ENCODE measurements at regions not wholly inside any gene's neighbourhood (a gene's known extent, or its start where the extent isn't known, plus 50 kb on each side); places are given as distances from the start of the nearest gene placed in this dataset.
A peak's percentile ranks its signal among the peaks of the same experiment; 100 is the strongest.

DNA sequence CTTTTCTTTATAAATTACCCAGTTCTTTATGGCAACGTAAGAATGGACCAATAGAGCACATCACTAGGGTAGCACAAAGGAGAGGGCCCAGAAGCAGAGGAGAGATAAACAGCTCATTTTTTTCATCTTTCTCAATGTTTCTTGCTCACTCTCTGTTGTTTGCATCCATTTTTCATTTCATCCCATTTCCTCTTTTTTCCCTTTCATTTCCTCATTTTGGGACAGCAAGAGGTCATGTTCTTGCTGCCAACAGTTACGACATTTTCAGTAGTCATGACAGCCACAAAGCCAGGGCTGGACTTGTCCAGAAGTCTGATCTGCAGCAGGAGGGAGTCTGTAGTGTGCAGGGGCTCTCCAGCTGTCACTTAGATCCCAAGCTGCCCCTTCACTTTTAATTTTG, 52.7 kb upstream of the CYP1B1 start:
- Histone ChIP-seq H3K27ac (peak overlapping the region; percentile 63), H3K4me3 (no peak overlapping the region), H3K27me3 (no peaks in the 10 kb centered on the region), H3K9me3 (no peaks in the 10 kb centered on the region), H3K4me1 (peaks cover 8% of the 10 kb centered on the region), H3K36me3 (no peaks in the 10 kb centered on the region)
- no peak for DNase-seq
- TF ChIP-seq, protein P1, sequence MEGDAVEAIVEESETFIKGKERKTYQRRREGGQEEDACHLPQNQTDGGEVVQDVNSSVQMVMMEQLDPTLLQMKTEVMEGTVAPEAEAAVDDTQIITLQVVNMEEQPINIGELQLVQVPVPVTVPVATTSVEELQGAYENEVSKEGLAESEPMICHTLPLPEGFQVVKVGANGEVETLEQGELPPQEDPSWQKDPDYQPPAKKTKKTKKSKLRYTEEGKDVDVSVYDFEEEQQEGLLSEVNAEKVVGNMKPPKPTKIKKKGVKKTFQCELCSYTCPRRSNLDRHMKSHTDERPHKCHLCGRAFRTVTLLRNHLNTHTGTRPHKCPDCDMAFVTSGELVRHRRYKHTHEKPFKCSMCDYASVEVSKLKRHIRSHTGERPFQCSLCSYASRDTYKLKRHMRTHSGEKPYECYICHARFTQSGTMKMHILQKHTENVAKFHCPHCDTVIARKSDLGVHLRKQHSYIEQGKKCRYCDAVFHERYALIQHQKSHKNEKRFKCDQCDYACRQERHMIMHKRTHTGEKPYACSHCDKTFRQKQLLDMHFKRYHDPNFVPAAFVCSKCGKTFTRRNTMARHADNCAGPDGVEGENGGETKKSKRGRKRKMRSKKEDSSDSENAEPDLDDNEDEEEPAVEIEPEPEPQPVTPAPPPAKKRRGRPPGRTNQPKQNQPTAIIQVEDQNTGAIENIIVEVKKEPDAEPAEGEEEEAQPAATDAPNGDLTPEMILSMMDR (IDR thresholded peaks at IDR 0.05) = no peak
- peak; percentile 83 for ATAC-seq
- intact Hi-C loops (cut with DNase I) = no loop called here

DNA sequence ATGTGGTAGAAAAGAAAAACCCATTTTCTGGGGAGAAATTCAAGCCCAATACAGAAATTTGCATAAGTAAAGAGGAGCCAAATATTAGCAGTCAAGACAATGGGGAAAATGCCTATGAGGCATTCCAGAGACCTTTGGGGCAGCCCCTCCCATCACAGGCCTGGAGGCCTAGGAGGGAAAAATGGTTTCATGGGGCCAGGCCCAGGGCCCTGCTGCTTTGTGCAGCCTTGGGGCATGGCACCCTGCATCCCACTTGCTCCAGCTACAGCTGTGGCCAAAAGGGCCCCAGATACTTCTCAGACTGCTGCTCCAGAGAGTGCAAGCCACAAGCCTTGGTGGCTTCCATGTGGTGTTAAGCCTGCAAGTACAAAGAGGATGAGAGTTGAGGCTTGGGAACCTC, 51.3 kb upstream of the CYP1B1 start:
- H3K4me1 ChIP-seq = peaks cover 8% of the 10 kb centered on the region
- H3K27ac ChIP-seq = no peak overlapping the region
- TF ChIP-seq, protein P1 (IDR thresholded peaks at IDR 0.05) = no peak
- no peak overlapping the region for H3K4me3 ChIP-seq
- no peaks in the 10 kb centered on the region for H3K36me3 ChIP-seq
- H3K9me3 ChIP-seq = no peaks in the 10 kb centered on the region
- intact Hi-C loops (cut with DNase I) = no loop called here
- ATAC-seq = no peak
- no peaks in the 10 kb centered on the region for H3K27me3 ChIP-seq
- no peak for DNase-seq

DNA sequence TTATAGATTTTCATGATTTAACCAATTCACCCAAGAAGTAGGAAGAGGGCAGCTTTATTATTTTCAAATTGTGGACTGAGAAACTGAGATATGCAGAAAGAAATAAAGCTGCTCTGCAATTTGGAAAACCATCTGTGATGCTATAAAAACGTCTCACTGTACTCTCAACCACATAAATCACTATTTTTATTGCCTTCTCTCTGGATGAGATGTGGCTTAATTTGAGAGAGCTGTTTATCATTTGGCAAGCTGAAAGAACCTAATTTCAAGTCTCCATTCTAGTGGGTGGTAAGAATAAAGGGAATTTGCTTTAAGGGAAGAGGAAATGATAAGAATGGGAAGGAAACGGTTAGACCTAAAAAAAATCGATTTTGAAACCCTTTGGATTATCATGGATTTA, 49.9 kb upstream of the CYP1B1 start:
- no peaks in the 10 kb centered on the region for H3K9me3 ChIP-seq
- peaks cover 21% of the 10 kb centered on the region for H3K4me1 ChIP-seq
- intact Hi-C loops (cut with DNase I) = no loop called here
- H3K4me3 ChIP-seq = no peak overlapping the region
- H3K36me3 ChIP-seq = no peaks in the 10 kb centered on the region
- TF ChIP-seq, protein P1 (IDR thresholded peaks at IDR 0.05) = no peak
- ATAC-seq (no peak), DNase-seq (no peak)
- no peak overlapping the region for H3K27ac ChIP-seq
- no peaks in the 10 kb centered on the region for H3K27me3 ChIP-seq

Measured in upper lobe of right lung (tissue), 1 donor.